ENCODE measurements at regions not wholly inside any gene's neighbourhood (a gene's known extent, or its start where the extent isn't known, plus 50 kb on each side); places are given as distances from the start of the nearest gene placed in this dataset.

DNA sequence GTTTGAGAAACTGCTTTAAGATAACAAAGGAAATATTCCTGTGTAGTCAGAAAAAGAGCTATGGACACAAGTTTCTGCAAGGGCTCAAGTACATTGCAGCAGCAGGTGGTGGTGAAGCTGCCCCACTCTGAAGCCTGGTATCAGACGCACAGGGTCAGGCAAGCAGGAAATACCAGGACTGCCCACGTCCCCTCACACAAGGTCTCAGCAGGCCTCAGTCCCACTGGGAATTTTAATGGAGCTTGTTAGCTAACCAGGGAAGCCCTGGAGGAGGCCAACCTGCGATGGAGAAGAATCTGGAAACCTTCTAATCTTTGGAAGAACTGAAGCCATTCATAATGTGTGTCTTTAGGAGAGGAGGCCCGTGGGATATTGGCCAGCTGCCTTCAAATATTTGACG is 168.3 kb downstream of the UXS1 start:
- Histone ChIP-seq H3K27ac (no peak overlapping the region), H3K9me3 (no peaks in the 10 kb centered on the region), H3K4me3 (no peak overlapping the region), H3K36me3 (no peaks in the 10 kb centered on the region), H3K4me1 (peaks cover 19% of the 10 kb centered on the region), H3K27me3 (no peaks in the 10 kb centered on the region)
- TF ChIP-seq, protein P1, sequence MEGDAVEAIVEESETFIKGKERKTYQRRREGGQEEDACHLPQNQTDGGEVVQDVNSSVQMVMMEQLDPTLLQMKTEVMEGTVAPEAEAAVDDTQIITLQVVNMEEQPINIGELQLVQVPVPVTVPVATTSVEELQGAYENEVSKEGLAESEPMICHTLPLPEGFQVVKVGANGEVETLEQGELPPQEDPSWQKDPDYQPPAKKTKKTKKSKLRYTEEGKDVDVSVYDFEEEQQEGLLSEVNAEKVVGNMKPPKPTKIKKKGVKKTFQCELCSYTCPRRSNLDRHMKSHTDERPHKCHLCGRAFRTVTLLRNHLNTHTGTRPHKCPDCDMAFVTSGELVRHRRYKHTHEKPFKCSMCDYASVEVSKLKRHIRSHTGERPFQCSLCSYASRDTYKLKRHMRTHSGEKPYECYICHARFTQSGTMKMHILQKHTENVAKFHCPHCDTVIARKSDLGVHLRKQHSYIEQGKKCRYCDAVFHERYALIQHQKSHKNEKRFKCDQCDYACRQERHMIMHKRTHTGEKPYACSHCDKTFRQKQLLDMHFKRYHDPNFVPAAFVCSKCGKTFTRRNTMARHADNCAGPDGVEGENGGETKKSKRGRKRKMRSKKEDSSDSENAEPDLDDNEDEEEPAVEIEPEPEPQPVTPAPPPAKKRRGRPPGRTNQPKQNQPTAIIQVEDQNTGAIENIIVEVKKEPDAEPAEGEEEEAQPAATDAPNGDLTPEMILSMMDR (IDR thresholded peaks at IDR 0.05), result no peak
- intact Hi-C loops (cut with DNase I), result no loop called here
- peak in 1 of 2 donors; percentile 69 for DNase-seq (ENCODE audit: extremely low spot score in 2 of 2)

GRCh38 chr2:106021662-106022028 is 172.5 kb downstream of the UXS1 start:
- H3K27ac ChIP-seq, result no peak overlapping the region
- DNase-seq (ENCODE audit: extremely low spot score in 2 of 2), result no peak
- H3K4me3 ChIP-seq, result no peak overlapping the region
- no peaks in the 10 kb centered on the region for H3K36me3 ChIP-seq
- H3K27me3 ChIP-seq, result no peaks in the 10 kb centered on the region
- intact Hi-C loops (cut with DNase I), result no loop called here
- peaks cover 21% of the 10 kb centered on the region for H3K4me1 ChIP-seq
- no peaks in the 10 kb centered on the region for H3K9me3 ChIP-seq
- TF ChIP-seq POLR2AphosphoS5 (IDR thresholded peaks at IDR 0.05; ENCODE audit: insufficient read depth in 1 of 2, low read depth in 1 of 2) (no peak), POLR2A (IDR thresholded peaks at IDR 0.05) (no peak)
- TF ChIP-seq, protein P1 (IDR thresholded peaks at IDR 0.05), result no peak

DNA sequence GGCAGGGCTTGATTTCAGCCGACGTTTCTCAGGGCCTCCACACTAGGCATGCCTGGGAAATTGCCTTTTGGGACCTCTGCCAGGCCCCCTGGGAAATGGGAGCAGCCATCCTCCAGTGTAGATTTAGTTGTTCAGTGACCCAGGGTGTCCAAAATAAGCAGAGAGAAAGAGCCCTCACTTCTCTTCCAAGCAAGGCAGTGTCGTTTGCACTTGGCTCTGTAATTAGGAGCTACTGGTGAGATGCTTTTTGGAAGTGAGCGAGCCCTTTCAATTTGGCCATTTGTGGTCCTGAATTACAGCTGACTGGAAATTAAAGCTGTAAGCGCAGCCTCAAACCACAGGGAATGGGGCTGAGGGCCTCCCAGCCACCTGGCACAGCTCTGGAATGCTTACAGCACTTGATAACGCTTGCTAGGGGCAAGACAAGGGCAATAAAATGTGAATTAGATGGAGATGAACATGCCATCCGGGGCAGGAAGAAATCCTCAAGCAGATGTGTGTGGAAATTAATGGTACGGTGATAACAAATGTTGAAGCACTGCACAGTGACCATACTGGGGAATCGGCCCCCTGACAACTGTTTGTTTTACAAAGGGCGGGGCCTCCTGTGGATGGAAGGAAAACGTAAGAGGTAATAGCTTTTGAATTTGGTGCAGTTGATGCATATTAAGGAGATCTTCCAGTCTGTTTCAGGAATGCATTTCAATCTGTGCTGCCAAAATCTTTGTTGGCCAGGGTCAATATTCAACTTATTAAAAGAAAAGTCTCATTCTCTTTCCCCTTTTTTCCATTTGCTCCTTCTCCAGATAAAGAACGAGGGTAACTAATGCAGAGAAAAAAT is 173.1 kb downstream of the UXS1 start:
- Histone ChIP-seq H3K9me3 (no peaks in the 10 kb centered on the region), H3K36me3 (no peaks in the 10 kb centered on the region), H3K27me3 (no peaks in the 10 kb centered on the region), H3K4me1 (peaks cover 21% of the 10 kb centered on the region), H3K4me3 (peak overlapping the region in 1 of 2 donors; percentile 14), H3K27ac (peak overlapping the region; percentile 55)
- DNase-seq (ENCODE audit: extremely low spot score in 2 of 2), result no peak
- intact Hi-C loops (cut with DNase I), result no loop called here
- TF ChIP-seq POLR2A (IDR thresholded peaks at IDR 0.05) (no peak), POLR2AphosphoS5 (IDR thresholded peaks at IDR 0.05; ENCODE audit: insufficient read depth in 1 of 2, low read depth in 1 of 2) (no peak)
- TF ChIP-seq, protein P1 (IDR thresholded peaks at IDR 0.05), result no peak

GRCh38 chr2:106020032-106020431 is 174.1 kb downstream of the UXS1 start:
- intact Hi-C loops (cut with DNase I), result no loop called here
- no peak for DNase-seq (ENCODE audit: extremely low spot score in 2 of 2)
- no peak overlapping the region for H3K27ac ChIP-seq

DNA sequence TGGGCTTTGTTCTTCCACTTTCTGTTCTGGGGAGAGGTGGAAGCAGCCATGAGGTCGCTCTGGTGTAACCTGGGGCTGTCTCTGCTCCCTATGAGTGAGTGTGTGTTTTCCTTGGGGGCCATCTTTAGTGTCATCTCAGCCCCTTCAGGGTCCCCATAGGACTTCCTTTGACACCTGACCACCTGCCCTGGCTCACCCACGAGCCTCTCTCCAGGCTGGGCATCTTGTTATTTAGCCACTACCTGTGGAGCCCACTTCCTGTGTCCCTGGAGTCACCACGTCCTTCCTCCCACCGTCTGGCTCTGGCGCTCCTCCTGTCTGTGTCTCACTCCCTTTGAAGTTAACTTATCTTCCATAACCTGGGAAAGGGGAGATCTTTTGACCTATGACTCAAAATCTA is 176.0 kb downstream of the UXS1 start:
- H3K27ac ChIP-seq, result no peak overlapping the region
- H3K9me3 ChIP-seq, result no peaks in the 10 kb centered on the region
- TF ChIP-seq POLR2AphosphoS5 (IDR thresholded peaks at IDR 0.05; ENCODE audit: insufficient read depth in 1 of 2, low read depth in 1 of 2), result no peak
- no peaks in the 10 kb centered on the region for H3K36me3 ChIP-seq
- no peak overlapping the region for H3K4me3 ChIP-seq
- no peaks in the 10 kb centered on the region for H3K27me3 ChIP-seq
- peak in 1 of 2 donors; percentile 40 for DNase-seq (ENCODE audit: extremely low spot score in 2 of 2)
- intact Hi-C loops (cut with DNase I), result no loop called here
- H3K4me1 ChIP-seq, result peaks cover 21% of the 10 kb centered on the region

More at GRCh38 chr2:106020032-106020431, 174.1 kb downstream of the UXS1 start:
- Histone ChIP-seq H3K4me1 (peaks cover 21% of the 10 kb centered on the region), H3K36me3 (no peaks in the 10 kb centered on the region), H3K4me3 (no peak overlapping the region), H3K27me3 (no peaks in the 10 kb centered on the region), H3K9me3 (no peaks in the 10 kb centered on the region)
- TF ChIP-seq POLR2A (IDR thresholded peaks at IDR 0.05) (no peak), POLR2AphosphoS5 (IDR thresholded peaks at IDR 0.05; ENCODE audit: insufficient read depth in 1 of 2, low read depth in 1 of 2) (no peak)
- TF ChIP-seq, protein P1 (IDR thresholded peaks at IDR 0.05), result no peak
